ENCODE measurements at regions not wholly inside any gene's neighbourhood (a gene's known extent, or its start where the extent isn't known, plus 50 kb on each side); places are given as distances from the start of the nearest gene placed in this dataset.

GRCh38 chr6:106017454-106017853, 68.7 kb upstream of the PRDM1 start:
- no peak for TF ChIP-seq POLR2A (IDR thresholded peaks at IDR 0.05)
- TF ChIP-seq CTCF (IDR thresholded peaks at IDR 0.05), result no peak
- no peak for TF ChIP-seq EP300 (IDR thresholded peaks at IDR 0.05)
